IMR-90 (cell line): ENCODE measurements at regions not wholly inside any gene's neighbourhood (a gene's known extent, or its start where the extent isn't known, plus 50 kb on each side); places are given as distances from the start of the nearest gene placed in this dataset.

Source experiments
- ATAC-seq: fragments of 200-7000 bp; cut with Tn5 transposase; 2 replicates; pipeline ENCODE4 v1.9.1; 2020; ENCODE audit warnings: low read depth, mild to moderate bottlenecking, moderate library complexity
- BruUV-seq: library from RNA; stranded (reverse); fragments of 400-500 nt; replicated peaks from 2 replicates; lab custom pipeline; 2021; lab: Mats Ljungman, UMichigan
- CTCF ChIA-PET: fragments of 300-600 bp; formaldehyde crosslinking; extraction: SDS; loops from one replicate; lab custom pipeline; 2021; ENCODE audit warnings: antibody characterized with exemption; lab: Yijun Ruan, JAX
- POLR2A ChIA-PET: fragments of 300-600 bp; sonication (Branson Sonifier 250); formaldehyde crosslinking; loops from one replicate; lab custom pipeline; 2022; ENCODE audit warnings: antibody characterized with exemption; ENCODE audit not compliant: unreplicated experiment; lab: Charles Lee
- DNase-seq: peaks from one replicate; pipeline ENCODE4 v3.0.0; 2013
- H2AFZ ChIP-seq: replicated peaks from 2 replicates; pipeline ENCODE3; 2013; ENCODE audit warnings: low read length, mild to moderate bottlenecking; ENCODE audit not compliant: poor library complexity
- H2AK5ac ChIP-seq: 2 replicates; pipeline ENCODE4 v1.6.1; 2013; ENCODE audit warnings: low read depth, low read length, inconsistent platforms
- H2AK9ac ChIP-seq: replicated peaks from 2 replicates; pipeline ENCODE3; 2013; ENCODE audit warnings: mild to moderate bottlenecking, low read depth, low read length, moderate library complexity; ENCODE audit not compliant: poor library complexity
- H2BK120ac ChIP-seq: 2 replicates; pipeline ENCODE4 v1.6.1; 2013; ENCODE audit warnings: low read depth, low read length, inconsistent platforms
- H2BK15ac ChIP-seq: 3 replicates; pipeline ENCODE4 v1.6.1; 2013; ENCODE audit warnings: low read depth, low read length, inconsistent platforms
- H2BK20ac ChIP-seq: 2 replicates; pipeline ENCODE4 v1.6.1; 2013; ENCODE audit warnings: low read depth, mild to moderate bottlenecking, inconsistent platforms, low read length, moderate library complexity
- H2BK5ac ChIP-seq: 2 replicates; pipeline ENCODE4 v1.6.1; 2013; ENCODE audit warnings: mild to moderate bottlenecking, low read depth, low read length, inconsistent platforms; ENCODE audit not compliant: poor library complexity, severe bottlenecking
- H3K14ac ChIP-seq: replicated peaks from 2 replicates; pipeline ENCODE4 v1.6.1; 2013; ENCODE audit warnings: low read depth, low read length, inconsistent platforms
- H3K18ac ChIP-seq: 2 replicates; pipeline ENCODE4 v1.6.1; 2013; ENCODE audit warnings: low read depth, low read length, control low read depth
- H3K23ac ChIP-seq: 2 replicates; pipeline ENCODE4 v1.6.1; 2013; ENCODE audit warnings: low read depth, low read length, inconsistent platforms
- H3K27ac ChIP-seq: 2 replicates; pipeline ENCODE4 v1.5.1; 2013; ENCODE audit warnings: mild to moderate bottlenecking, control low read depth, low read length; ENCODE audit not compliant: insufficient read depth
- H3K27me3 ChIP-seq: 2 replicates; pipeline ENCODE4 v1.6.1; 2013; ENCODE audit warnings: low read length; ENCODE audit not compliant: control insufficient read depth, insufficient read depth
- H3K36me3 ChIP-seq: 2 replicates; pipeline ENCODE4 v1.6.1; 2013; ENCODE audit warnings: low read length, mixed read lengths; ENCODE audit not compliant: control insufficient read depth, insufficient read depth
- H3K4ac ChIP-seq: 2 replicates; pipeline ENCODE4 v1.6.1; 2013; ENCODE audit warnings: low read depth, low read length, inconsistent platforms
- H3K4me1 ChIP-seq: 2 replicates; pipeline ENCODE4 v1.6.1; 2013; ENCODE audit warnings: low read length, mixed read lengths; ENCODE audit not compliant: control insufficient read depth, insufficient read depth
- H3K4me2 ChIP-seq: 2 replicates; pipeline ENCODE4 v1.6.1; 2013; ENCODE audit warnings: low read depth, mild to moderate bottlenecking, control low read depth, low read length, moderate library complexity
- H3K4me3 ChIP-seq: 2 replicates; pipeline ENCODE4 v1.5.1; 2013; ENCODE audit warnings: low read depth, mild to moderate bottlenecking, control low read depth, low read length, moderate library complexity; ENCODE audit not compliant: insufficient read depth
- H3K56ac ChIP-seq: 2 replicates; pipeline ENCODE4 v1.6.1; 2013; ENCODE audit warnings: low read length, inconsistent platforms; ENCODE audit not compliant: insufficient read depth; ENCODE audit errors: extremely low read depth
- H3K79me1 ChIP-seq, 2 experiments: 2 replicates each; pipeline ENCODE4 v1.6.1; 2013; ENCODE audit warnings: low read length in 2 of 2, inconsistent platforms in 1 of 2, low read depth in 1 of 2
- H3K9ac ChIP-seq: 2 replicates; pipeline ENCODE4 v1.6.1; 2013; ENCODE audit warnings: low read depth, low read length, control low read depth
- H3K9me1 ChIP-seq: 2 replicates; pipeline ENCODE4 v1.6.1; 2013; ENCODE audit warnings: low read length, inconsistent platforms; ENCODE audit not compliant: insufficient read depth
- H3K9me3 ChIP-seq: 2 replicates; pipeline ENCODE4 v1.6.1; 2013; ENCODE audit warnings: low read length; ENCODE audit not compliant: control insufficient read depth, insufficient read depth
- H4K20me1 ChIP-seq: 2 replicates; pipeline ENCODE4 v1.6.1; 2013; ENCODE audit warnings: low read length, inconsistent platforms; ENCODE audit not compliant: insufficient read depth
- H4K5ac ChIP-seq: 2 replicates; pipeline ENCODE4 v1.6.1; 2013; ENCODE audit warnings: mild to moderate bottlenecking, low read depth, low read length, control low read depth
- H4K8ac ChIP-seq, 2 experiments: 2 replicates each; pipeline ENCODE4 v1.6.1; 2013; ENCODE audit warnings: low read depth in 2 of 2, low read length in 2 of 2, control low read depth in 1 of 2, inconsistent platforms in 1 of 2
- H4K91ac ChIP-seq: 2 replicates; pipeline ENCODE4 v1.6.1; 2013; ENCODE audit warnings: low read depth, low read length, inconsistent platforms; ENCODE audit not compliant: insufficient read depth
- USF2 ChIP-seq: fragments of 150-350 bp; IDR thresholded peaks from 2 replicates; pipeline ENCODE4 v1.6.1; 2017; ENCODE audit warnings: mild to moderate bottlenecking, antibody characterized with exemption, low read length, low read depth
- WGBS, 2 experiments: methylation state at CpG; one replicate each; pipeline versions ENCODE4 v1.1.5 to v1.1.7; 2013; ENCODE audit warnings: missing lambda C conversion rate in 2 of 2; ENCODE audit not compliant: insufficient read length in 1 of 2; ENCODE audit errors: extremely low coverage in 2 of 2; 5-methylcytosine and 5-hydroxymethylcytosine counted together
- dilution Hi-C: fragments of 300-500 bp; cut with HindIII; formaldehyde crosslinking; loops from one replicate; pipeline ENCODE4 v1.14.3; 2018; ENCODE audit warnings: low sequenced_read_pairs; ENCODE audit not compliant: unreplicated experiment
- in situ Hi-C: fragments of 300-500 bp; cut with MboI; formaldehyde crosslinking; loops from 3 replicates; pipeline ENCODE4 v1.14.3; 2019; ENCODE audit warnings: low sequenced_read_pairs, inconsistent platforms, mixed read lengths
- intact Hi-C: fragments of 100-400 bp; cut with micrococcal nuclease; formaldehyde crosslinking; loops from 2 replicates; pipeline ENCODE4 v1.10.0; 2022

GRCh38 chr1:79974659-79975058 is 968.1 kb upstream of the ADGRL4 start:
- H3K36me3 ChIP-seq: no peaks in the 10 kb centered on the region
- ChIA-PET POLR2A (no interaction called here), CTCF (no interaction called here)
- no peak overlapping the region for H2AK9ac ChIP-seq
- no peak overlapping the region for H4K91ac ChIP-seq
- ATAC-seq (no peak), DNase-seq (no peak)
- intact Hi-C loops (no loop called here), in situ Hi-C loops (no loop called here), dilution Hi-C loops (no loop called here)
- no peaks in the 10 kb centered on the region for H4K20me1 ChIP-seq
- WGBS, 2 experiments: no CpG with 5 or more reads among the region's 7 CpGs
- BruUV-seq: no TSS peak
- H4K5ac ChIP-seq: no peak overlapping the region
- no peak overlapping the region for H3K18ac ChIP-seq
- no peak overlapping the region for H3K56ac ChIP-seq
- H3K4me2 ChIP-seq: no peak overlapping the region
- no peak overlapping the region for H3K4me3 ChIP-seq
- no peak overlapping the region for H4K8ac ChIP-seq
- H3K9ac ChIP-seq: no peak overlapping the region
- H3K4ac ChIP-seq: no peak overlapping the region
- H3K9me3 ChIP-seq: no peaks in the 10 kb centered on the region
- H2BK20ac ChIP-seq: no peak overlapping the region
- no peak overlapping the region for H2BK15ac ChIP-seq
- H3K14ac ChIP-seq: no peak overlapping the region
- no peaks in the 10 kb centered on the region for H3K79me1 ChIP-seq
- H2BK5ac ChIP-seq: no peak overlapping the region
- no peak overlapping the region for H2AK5ac ChIP-seq
- H3K23ac ChIP-seq: no peak overlapping the region
- no peak for TF ChIP-seq USF2
- no peaks in the 10 kb centered on the region for H3K9me1 ChIP-seq
- H3K27me3 ChIP-seq: no peaks in the 10 kb centered on the region
- H2BK120ac ChIP-seq: no peak overlapping the region
- no peak overlapping the region for H3K27ac ChIP-seq
- no peak overlapping the region for H2AFZ ChIP-seq
- no peaks in the 10 kb centered on the region for H3K4me1 ChIP-seq
